Activated CD8-positive, alpha-beta memory T cell treated with anti-CD3 and anti-CD28 coated beads for 36 hours (primary cell): ENCODE measurements at regions not wholly inside any gene's neighbourhood (a gene's known extent, or its start where the extent isn't known, plus 50 kb on each side); places are given as distances from the start of the nearest gene placed in this dataset.
"Not testable (repeated sequence)": the region's sequence is repeated elsewhere in the genome, so short reads cannot be mapped to it uniquely, and the experiment has no call there.

Experiments
- CTCF ChIA-PET: fragments of 350-600 bp; sonication (Branson Sonifier 250); formaldehyde crosslinking; loops from one replicate; lab custom pipeline; 2021; ENCODE audit warnings: antibody characterized with exemption; lab: Charles Lee
- POLR2A ChIA-PET: fragments of 350-600 bp; sonication (Branson Sonifier 250); formaldehyde crosslinking; loops from one replicate; lab custom pipeline; 2021; ENCODE audit warnings: antibody characterized with exemption; lab: Charles Lee

DNA sequence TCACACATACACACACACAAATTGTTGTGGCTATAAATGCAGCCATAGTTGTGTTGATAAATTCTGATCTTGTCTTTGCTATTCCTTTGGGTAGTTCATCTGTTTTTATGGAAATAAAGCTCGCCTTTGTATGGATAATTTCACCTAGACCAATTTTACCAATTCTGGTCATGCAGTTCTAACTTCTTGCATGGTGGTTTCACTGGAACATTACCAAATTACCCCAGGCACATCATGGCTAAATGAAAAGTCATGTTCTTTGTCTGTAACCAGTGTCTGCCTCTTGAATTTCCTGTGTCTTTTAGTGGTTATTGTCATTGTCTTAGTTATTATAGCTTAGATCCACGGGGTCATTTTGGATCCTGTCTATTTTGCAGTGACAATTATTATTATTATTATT, 50.3 kb upstream of the TMC1 start:
- ChIA-PET CTCF (no interaction called here), POLR2A (no interaction called here)

DNA sequence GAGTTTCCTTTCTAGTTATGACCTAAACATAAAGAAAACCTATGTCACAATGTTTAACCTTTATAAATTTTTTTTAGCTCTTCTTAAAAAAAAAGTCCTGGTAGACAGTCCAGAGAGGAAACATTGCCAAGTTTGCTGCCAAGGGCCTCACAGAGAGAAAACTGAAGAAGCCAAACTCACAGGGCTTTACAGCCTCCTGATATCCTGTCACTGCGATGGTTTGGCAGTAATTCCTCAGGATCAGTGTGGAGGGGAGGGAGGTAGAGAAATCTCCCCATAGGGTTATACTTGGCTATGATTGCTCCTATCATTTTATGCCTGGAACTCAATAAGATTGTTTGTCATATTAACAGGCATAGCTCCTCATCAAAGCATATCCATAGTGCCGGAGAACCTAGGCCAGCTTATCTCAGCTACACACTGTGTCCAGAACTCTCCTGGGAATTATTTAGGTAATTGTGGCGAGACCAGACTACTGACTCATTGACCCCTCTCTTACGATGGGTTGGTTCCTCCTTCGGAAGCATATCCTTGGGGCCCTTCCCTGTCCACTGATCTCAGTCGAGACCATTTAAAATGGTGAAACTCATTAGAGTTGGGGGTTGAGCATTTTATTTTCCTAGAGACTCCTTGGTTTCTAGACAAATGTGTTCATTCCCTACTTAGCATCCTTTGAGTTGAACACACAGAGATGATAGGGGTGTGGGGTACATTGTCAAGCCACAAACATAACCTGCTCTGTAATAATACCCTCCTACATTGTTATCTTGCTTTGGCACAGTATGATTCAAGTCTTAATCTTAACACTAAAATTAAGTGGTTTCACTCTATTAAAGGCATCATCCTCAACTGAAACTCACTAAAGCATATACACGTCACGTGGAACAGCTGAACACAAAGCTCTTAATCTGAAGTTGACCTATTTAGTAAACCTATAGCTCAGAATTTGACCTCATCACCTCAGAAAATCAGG, 53.4 kb upstream of the TMC1 start:
- ChIA-PET CTCF (no interaction called here), POLR2A (no interaction called here)

DNA sequence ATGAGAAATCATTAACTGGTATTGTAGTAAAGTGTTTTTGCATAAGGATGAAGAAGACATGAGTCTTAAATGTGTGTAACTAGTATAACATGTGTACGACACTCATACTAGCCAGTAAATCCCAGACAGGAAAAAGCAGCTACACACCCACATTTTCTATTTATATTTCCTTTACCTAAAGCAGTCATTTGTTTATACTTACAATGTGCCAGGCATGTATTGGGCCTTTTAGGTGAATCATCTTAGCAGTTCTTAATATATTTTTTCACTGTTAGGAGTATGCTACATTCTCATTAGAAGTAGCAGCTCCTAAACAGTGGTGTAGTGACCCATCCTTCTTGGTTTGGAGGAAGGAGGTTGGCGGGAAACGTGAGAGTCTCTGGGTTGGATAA, 55.8 kb upstream of the TMC1 start:
- ChIA-PET CTCF (interaction anchor here (1.3 kb wide), 1 partner anchor 9 kb away, joined by 3 read pairs; no protein-coding TSS in a partner anchor), POLR2A (interaction anchor here (0.6 kb wide), 1 partner anchor 35 kb away, joined by 6 read pairs; no protein-coding TSS in a partner anchor)

DNA sequence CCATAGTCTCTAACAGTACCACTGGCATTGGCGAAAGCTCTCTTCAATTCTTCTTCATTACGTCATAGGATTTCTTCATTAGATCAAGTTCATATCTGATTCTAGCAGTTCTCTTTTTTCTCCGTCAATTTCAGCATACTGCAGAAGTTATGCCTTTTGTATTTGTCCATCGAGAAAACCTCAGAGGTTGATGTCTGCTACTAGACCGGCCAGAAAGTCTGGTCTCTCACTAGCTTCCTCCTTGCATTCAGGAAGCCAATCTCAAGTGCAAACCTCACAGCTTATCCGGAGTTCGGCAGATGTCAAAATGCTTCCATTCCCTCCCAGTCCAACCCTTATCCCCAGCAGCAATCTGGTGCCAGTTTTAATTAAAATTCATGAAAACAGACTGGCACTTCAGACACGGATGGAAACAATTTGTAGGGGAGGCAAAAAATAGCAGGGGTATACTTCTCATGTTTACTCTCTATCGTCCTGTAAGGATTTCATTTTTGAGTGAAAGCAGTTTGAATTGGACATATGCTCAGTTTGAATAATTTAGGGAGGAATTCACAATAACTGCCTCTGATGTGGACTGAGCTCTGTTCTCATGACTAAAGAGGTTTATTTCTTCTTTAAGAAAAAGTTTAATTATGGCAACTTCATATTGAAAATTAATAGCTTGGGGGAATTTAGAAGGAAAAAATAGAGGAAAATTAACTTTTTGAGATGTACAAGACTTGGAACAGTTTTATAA, 56.4 kb upstream of the TMC1 start:
- ChIA-PET CTCF (interaction anchor here (1.3 kb wide), 1 partner anchor 10 kb away, joined by 3 read pairs; no protein-coding TSS in a partner anchor), POLR2A (no interaction called here)

DNA sequence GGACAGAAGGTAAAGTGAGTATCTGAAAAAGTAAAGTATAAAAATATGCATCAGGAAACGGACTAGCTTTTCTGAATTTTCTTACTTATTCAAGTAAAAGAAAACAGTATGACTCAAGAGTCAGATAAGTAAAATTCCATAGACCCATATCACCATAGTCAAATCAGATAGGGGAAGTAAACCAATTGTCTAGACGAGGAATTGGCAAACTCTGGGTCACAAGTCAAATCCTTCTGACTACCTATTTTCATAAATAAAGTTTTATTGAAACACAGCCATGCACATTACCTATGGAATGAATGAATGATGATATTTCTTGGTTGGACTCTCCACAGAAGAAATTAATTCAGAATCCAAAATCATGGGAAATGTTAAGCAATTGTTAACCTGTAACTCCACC, 59.1 kb upstream of the TMC1 start:
- CTCF ChIA-PET, result no interaction called here
- POLR2A ChIA-PET, result no interaction called here

DNA sequence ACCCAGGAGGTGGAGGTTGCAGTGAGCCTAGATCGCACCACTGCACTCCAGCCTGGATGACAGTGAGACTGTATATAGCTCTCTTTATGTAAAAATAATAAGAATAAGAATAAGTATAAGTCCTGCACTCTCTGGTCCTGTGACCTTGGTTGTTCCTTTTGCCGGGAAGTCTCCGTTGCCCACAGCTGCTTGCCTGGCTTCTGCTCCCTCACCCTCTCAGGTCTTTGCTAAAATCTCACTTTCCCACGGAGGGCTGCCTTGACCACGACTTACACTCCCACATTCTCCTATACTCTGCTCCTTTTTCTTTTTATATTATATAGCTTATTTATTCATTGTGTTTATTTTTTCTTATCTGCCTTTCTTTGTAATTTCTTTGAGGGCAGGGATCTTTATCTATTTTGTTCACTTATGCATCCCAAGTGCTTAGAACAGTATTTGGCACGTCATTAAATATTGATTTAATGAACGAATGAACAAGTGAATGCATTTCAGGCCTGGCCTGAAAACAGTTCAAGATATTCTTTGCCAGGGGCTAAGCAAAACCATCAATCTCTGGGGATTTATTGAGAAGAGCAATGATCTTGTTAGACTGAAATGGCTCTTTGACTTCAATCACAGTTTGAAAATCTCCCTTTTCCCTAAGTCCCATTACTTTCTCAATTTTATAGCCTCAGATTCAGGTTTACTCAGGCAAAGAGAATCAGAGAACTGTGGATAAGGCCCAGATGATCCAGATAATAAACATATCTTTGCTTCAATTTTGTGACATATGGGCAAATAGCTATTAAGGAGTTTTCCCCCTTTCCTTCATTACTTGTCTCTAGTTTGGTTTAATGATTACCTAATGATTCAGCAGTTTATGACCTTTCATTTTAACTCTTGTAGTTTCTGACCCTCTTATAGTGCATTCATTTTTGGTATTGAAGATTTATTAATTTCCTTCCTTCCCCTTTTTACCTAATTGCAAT, 60.8 kb upstream of the TMC1 start:
- POLR2A ChIA-PET, result no interaction called here
- CTCF ChIA-PET, result no interaction called here

DNA sequence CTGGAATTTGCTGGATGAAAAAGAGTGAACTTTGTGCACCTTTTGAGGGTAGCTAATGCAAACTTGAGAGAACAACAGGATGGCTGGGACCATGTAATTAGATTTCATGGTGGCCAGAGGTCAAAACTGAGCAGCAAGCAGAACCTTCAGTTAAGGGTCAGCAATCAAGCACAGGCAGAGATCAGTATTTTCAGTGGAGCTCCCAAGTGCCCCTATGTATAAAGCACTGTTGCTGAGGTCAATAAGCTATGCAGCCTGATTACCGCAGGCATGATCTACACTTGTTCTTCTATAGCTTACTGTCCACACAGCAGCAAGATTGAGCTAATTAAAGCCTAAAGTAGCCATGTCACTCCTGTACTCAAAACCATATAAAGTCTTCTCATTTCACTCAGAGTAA, 62.1 kb upstream of the TMC1 start:
- CTCF ChIA-PET, result no interaction called here

DNA sequence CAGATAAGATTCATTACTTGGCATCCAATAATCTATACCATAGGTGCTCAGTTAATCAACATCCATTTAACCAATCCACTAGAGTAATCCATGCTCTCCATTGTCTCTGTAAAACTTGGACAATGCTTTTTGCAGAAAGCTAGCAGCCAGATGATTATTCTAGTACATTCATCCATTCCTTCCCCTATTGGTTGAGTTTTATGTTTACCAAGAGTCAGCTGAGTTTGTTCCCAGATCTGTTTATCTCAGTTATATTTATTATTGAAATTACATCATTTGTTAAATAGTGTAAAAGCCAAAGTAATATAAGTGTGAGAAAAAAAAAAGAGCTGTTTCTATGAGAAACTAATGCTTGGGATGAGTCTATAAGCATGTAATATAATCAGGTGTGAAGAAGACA, 63.3 kb upstream of the TMC1 start:
- ChIA-PET POLR2A (interaction anchor here (0.6 kb wide), 1 partner anchor 60 kb away, joined by 4 read pairs; no protein-coding TSS in a partner anchor), CTCF (no interaction called here)

More for the DNA sequence above, 62.1 kb upstream of the TMC1 start:
- POLR2A ChIA-PET, result no interaction called here

DNA sequence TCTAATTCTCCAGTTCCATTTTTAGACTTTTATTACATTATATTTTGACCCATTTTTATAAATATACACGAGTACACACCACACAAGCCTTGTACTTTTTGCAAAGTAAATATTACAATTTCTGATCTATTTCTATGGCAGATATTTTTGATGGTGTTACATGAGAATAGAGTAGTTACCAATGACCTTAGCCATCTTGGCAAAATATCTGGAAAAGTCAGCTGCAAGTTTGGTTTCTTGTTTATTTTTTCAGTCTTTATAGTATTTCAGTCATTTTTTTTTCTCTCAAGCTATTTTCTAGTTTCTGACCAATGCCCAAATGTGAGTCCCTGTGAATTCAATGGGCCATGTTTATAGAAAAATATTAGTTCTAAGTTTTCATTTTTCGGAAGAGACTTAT, 64.0 kb upstream of the TMC1 start:
- ChIA-PET POLR2A (no interaction called here), CTCF (no interaction called here)

DNA sequence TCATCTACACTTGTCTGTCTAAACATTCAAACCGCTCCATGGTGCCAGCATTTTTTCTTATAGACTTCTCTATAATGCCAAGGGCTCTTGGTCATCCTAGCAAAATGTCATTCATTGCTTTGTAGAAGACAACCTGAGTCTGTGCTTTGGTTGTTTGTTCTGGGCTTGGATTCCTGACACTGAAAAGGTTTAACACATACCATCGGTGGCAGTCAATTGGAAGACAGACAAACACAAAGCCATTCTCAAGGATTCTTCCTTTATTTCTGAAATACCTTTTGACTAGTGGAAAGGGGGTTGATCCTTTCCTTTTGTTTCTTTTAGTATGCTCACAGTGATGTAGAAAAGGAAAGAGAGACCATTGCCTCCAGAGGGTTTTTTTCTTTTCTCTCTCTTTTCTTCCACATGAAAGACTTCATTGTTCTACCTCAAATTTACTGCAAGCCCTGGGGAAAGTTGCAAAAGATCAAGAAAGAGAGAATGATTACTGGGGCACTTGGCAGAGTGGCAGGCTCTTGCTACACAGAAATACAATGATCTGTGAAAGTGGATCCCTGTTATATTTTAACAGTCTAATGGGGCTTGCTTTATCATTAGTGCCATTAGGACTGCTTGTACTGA, 66.4 kb upstream of the TMC1 start:
- POLR2A ChIA-PET, result no interaction called here

DNA sequence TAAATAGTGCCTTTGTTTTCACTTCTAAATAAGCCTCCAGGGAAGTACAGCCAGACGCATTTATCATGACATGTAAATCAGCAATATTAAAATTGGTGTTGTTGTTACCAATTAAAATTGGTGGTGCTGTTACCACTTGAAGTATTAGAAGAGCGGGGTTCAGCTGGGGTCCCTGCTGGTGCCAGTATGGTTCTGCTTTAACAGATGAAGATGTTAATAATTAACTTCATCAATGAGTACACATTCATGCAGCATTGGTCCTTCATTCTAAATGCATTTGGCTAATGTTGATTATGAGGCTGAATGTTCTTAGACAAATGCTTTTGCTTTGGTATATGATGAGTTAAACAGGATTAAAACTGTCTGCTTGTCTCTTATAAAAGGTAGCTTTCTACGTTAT, 67.6 kb upstream of the TMC1 start:
- ChIA-PET POLR2A (no interaction called here), CTCF (no interaction called here)

More for the DNA sequence above, 66.4 kb upstream of the TMC1 start:
- CTCF ChIA-PET, result no interaction called here

DNA sequence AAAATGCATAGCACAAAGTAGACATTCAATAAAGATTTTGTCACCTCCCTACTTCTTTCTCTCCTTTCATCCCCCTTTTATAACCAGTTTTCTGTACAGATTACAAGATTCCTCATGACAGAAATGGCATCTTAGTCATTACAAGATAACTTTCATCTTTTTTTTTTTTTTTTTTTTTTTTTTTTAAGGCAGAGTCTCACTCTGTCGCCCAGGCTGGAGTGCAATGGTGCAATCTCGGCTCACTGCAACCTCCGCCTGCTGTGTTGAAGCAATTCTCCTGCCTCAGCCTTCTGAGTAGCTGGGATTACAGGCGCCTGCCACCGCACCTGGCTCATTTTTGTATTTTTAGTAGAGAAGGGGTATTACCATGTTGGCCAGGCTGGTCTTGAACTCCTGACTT, 75.2 kb upstream of the TMC1 start:
- POLR2A ChIA-PET, CTCF ChIA-PET: not testable (repeated sequence)

DNA sequence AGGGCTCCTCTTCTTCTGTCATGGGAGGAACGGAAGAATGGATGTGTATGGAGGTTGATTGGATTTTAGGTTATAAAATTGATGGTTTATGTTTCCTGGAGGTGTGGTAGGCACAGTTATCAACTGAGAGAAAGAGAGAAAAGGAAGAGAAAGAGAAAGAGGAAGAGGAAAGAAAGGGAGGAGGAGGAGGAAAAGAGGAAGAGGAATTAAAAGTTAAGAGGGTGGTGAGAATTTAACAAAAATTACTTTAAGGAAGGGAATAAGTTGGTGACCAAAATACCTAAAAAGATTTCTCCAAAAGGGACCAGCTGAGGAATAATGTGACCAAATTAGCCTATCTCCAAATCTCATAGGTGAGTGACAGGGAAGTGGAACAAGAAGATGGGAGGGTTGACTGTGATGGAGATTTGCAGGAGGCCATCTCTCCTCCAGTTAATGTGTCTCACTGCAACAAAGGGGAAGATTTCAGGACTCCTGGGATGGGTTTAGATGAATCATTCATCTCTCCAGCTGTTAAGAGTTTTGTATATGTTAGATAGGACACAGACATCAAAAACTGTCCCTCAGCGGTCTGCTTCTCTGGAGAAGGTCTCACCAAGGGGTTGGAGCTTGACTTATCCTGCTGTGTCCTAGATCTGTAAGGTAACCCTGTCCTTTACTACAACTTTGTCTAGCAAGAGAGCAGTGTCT, 76.0 kb upstream of the TMC1 start:
- ChIA-PET POLR2A (no interaction called here), CTCF (no interaction called here)

DNA sequence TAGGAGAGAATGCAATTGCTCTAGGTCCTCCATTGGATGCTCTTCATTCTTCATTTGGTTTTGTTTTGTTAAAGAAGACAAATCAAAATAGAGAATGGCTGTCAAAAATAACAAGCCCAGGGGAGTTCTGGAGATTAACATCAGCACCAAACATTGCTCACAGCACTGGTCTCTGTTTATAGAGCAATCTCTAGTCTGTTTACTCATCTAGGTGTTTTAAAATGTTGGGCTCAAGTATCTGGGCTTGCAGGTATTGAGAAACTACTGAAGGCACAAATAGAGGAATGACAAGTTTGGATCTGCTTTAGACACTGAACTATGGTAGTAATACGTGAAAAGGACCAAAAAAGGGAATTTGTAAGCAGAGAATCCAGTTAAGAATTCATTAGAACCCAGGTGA, 77.0 kb upstream of the TMC1 start:
- POLR2A ChIA-PET, result no interaction called here
- CTCF ChIA-PET, result interaction anchor here (1.6 kb wide), 1 partner anchor 79 kb away, joined by 5 read pairs; the partner anchor contains the start of gene ZFAND5

DNA sequence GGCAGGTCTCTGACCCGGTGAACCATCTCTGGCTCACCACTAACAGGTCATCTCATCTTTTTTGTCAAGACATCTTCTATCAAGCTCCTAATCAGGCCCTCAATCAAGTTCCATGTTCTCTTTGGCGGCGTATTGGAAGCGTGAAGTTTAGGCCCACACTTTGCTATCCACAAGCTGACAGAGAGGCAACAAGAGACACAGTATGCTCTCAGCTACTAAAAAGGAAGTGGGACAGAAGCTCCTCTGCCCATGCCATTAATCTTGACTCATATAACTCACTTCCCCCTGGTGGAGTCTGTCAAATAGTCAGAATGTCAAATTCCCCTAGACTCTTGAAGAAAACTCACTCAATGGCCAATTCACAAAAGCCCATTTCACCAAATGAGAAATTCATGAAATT, 77.6 kb upstream of the TMC1 start:
- POLR2A ChIA-PET, result interaction anchor here (1.4 kb wide), 1 partner anchor 79 kb away, joined by 11 read pairs; the partner anchor contains the start of gene ZFAND5
- CTCF ChIA-PET, result interaction anchor here (0.7 to 1.6 kb wide), 2 partner anchors 53 to 79 kb away, joined by 3 to 5 read pairs; partner anchors contain the start of gene ZFAND5

DNA sequence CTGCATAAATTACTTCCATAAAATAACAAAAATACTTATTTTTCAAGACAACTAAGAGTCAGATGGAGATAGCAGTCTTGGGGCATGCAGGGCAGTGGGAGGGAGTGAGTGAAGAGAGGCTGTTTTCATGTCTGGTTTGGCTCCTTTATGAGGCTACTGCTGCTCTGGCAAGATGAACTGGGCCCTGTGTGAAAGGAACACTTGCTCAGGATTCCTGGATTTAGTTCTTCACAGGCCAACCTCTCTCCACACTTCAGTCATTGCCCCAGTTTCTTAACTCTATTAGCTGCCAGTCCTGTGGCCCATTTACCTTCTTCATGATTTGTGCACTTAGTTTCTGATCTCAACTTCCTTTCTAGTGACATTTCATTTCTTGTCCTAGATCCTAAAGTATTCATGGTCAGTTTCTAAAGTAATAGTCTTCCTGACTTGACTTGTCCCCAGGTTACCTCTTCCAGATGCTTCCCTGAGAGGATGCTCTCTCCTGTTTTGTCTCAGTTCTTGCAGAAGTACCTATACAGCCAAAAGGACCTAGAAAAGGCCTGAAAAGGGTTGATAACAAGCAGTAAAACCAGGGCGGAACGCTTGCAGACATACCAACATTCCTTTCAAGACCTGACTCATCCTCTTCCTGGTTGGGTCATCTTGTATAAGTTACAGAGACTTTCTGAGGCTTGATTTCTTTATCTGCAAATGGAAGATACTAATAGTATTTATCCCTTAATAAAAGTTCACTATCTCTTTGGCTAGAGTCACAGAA, 77.0 kb upstream of the ZFAND5 start:
- POLR2A ChIA-PET, result no interaction called here
- CTCF ChIA-PET, result no interaction called here
